H1 (cell line): ENCODE measurements at regions not wholly inside any gene's neighbourhood (a gene's known extent, or its start where the extent isn't known, plus 50 kb on each side); places are given as distances from the start of the nearest gene placed in this dataset.

Experiments
- CTCF ChIA-PET: fragments of 300-600 bp; sonication (Branson Sonifier 250); formaldehyde crosslinking; loops from one replicate; lab custom pipeline; 2021; ENCODE audit not compliant: partially characterized antibody; lab: Charles Lee
- POLR2A ChIA-PET: fragments of 300-600 bp; sonication (Branson Sonifier 250); formaldehyde crosslinking; loops from one replicate; lab custom pipeline; 2021; ENCODE audit warnings: inconsistent platforms; ENCODE audit not compliant: partially characterized antibody; lab: Charles Lee
- DNase-seq, 2 experiments: peaks; one replicate each; pipeline versions ENCODE4 v3.0.0 to v3.0.0-alpha.2; 2010 to 2022; ENCODE audit warnings: low spot score in 2 of 2, low read depth in 1 of 2, mixed read lengths in 1 of 2
- FAIRE-seq: peaks from 2 replicates; lab custom pipeline; 2011; peaks lifted over from hg19 to GRCh38; lab: Jason Lieb, UNC
- H2AFZ ChIP-seq: 2 replicates; pipeline ENCODE4 v1.8.1; 2012; ENCODE audit warnings: low read length, inconsistent platforms
- H2AK5ac ChIP-seq: 2 replicates; pipeline ENCODE4 v1.6.1; 2013; ENCODE audit warnings: low read depth, low read length
- H2BK120ac ChIP-seq: replicated peaks from 2 replicates; pipeline ENCODE3; 2013; ENCODE audit warnings: low read depth, low read length, inconsistent platforms
- H2BK12ac ChIP-seq: 2 replicates; pipeline ENCODE4 v1.6.1; 2013; ENCODE audit warnings: low read depth, low read length
- H2BK15ac ChIP-seq: 2 replicates; pipeline ENCODE4 v1.6.1; 2013; ENCODE audit warnings: low read length
- H2BK20ac ChIP-seq: 2 replicates; pipeline ENCODE4 v1.6.1; 2013; ENCODE audit warnings: low read length
- H2BK5ac ChIP-seq: 2 replicates; pipeline ENCODE4 v1.6.1; 2013; ENCODE audit warnings: low read depth, low read length
- H3K14ac ChIP-seq: 2 replicates; pipeline ENCODE4 v1.6.1; 2013; ENCODE audit warnings: inconsistent platforms; ENCODE audit not compliant: insufficient read length
- H3K18ac ChIP-seq: 2 replicates; pipeline ENCODE4 v1.6.1; 2013; ENCODE audit warnings: low read length; ENCODE audit errors: extremely low read depth
- H3K23ac ChIP-seq: 2 replicates; pipeline ENCODE4 v1.6.1; 2013; ENCODE audit warnings: inconsistent platforms; ENCODE audit not compliant: insufficient read length
- H3K23me2 ChIP-seq: 2 replicates; pipeline ENCODE4 v1.6.1; 2013; ENCODE audit warnings: low read depth, low read length
- H3K27ac ChIP-seq: 2 replicates; pipeline ENCODE4 v1.6.1; 2011; ENCODE audit warnings: low read depth, low read length, inconsistent platforms
- H3K27me3 ChIP-seq, 4 experiments: replicated peaks in 1 of 4; 1 replicate in 1 of 4; 2 replicates in 3 of 4; pipeline versions ENCODE4 v1.6.1 to v1.8.1; 2011 to 2013; ENCODE audit warnings: low read length in 3 of 4, mild to moderate bottlenecking in 3 of 4, inconsistent platforms in 2 of 4, mixed read lengths in 2 of 4, moderate library complexity in 1 of 4; ENCODE audit not compliant: control insufficient read depth in 3 of 4, insufficient read depth in 3 of 4; ENCODE audit errors: extremely low read depth in 1 of 4
- H3K36me3 ChIP-seq, 4 experiments: 2 replicates each; pipeline versions ENCODE4 v1.6.1 to v1.8.1; 2011 to 2013; ENCODE audit warnings: mild to moderate bottlenecking in 4 of 4, low read length in 3 of 4, moderate library complexity in 2 of 4, control low read depth in 1 of 4, inconsistent platforms in 1 of 4; ENCODE audit not compliant: insufficient read depth in 4 of 4, control insufficient read depth in 2 of 4
- H3K4ac ChIP-seq: replicated peaks from 2 replicates; pipeline ENCODE3; 2013; ENCODE audit warnings: low read length, low read depth, mixed read lengths, inconsistent platforms; ENCODE audit not compliant: insufficient read length
- H3K4me1 ChIP-seq, 4 experiments: replicated peaks in 1 of 4; 1 replicate in 1 of 4; 2 replicates in 3 of 4; pipeline versions ENCODE4 v1.6.1 to v1.8.1; 2011 to 2013; ENCODE audit warnings: low read length in 3 of 4, inconsistent platforms in 2 of 4, mixed read lengths in 1 of 4; ENCODE audit not compliant: insufficient read depth in 4 of 4, control insufficient read depth in 3 of 4
- H3K4me2 ChIP-seq, 2 experiments: 2 replicates each; pipeline versions ENCODE4 v1.6.1 to v1.8.1; 2011 to 2013; ENCODE audit warnings: low read depth in 2 of 2, low read length in 2 of 2, control low read depth in 1 of 2, inconsistent platforms in 1 of 2, mild to moderate bottlenecking in 1 of 2; ENCODE audit not compliant: insufficient read depth in 1 of 2
- H3K4me3 ChIP-seq, 4 experiments: fragments of 200-600, 300-600 bp in 1 of 4; sonication (generic), shearing (Covaris generic), sonication (Bioruptor Twin) in 1 of 4; 2 replicates each; pipeline versions ENCODE4 v1.5.1 to v1.8.1; 2011 to 2016; ENCODE audit warnings: low read length in 4 of 4, low read depth in 3 of 4, control low read depth in 2 of 4, inconsistent platforms in 2 of 4, mild to moderate bottlenecking in 2 of 4, mixed read lengths in 1 of 4, moderate library complexity in 1 of 4; ENCODE audit not compliant: insufficient read depth in 2 of 4; ENCODE audit errors: extremely low read depth in 1 of 4
- H3K56ac ChIP-seq: replicated peaks from 2 replicates; pipeline ENCODE3; 2013; ENCODE audit warnings: low read depth, mild to moderate bottlenecking, mixed read lengths, low read length, inconsistent platforms; ENCODE audit not compliant: insufficient read length
- H3K79me1 ChIP-seq: 2 replicates; pipeline ENCODE4 v1.6.1; 2013; ENCODE audit warnings: low read depth, low read length, control low read depth
- H3K79me2 ChIP-seq, 2 experiments: 2 replicates each; pipeline versions ENCODE4 v1.6.1 to v1.8.1; 2012 to 2013; ENCODE audit warnings: low read length in 2 of 2, mild to moderate bottlenecking in 2 of 2, inconsistent platforms in 1 of 2; ENCODE audit not compliant: insufficient read depth in 2 of 2, control insufficient read depth in 1 of 2
- H3K9ac ChIP-seq, 4 experiments: replicated peaks in 1 of 4; 1 replicate in 1 of 4; 2 replicates in 3 of 4; pipeline versions ENCODE4 v1.6.1 to v1.8.1; 2011 to 2013; ENCODE audit warnings: low read depth in 3 of 4, low read length in 3 of 4, control low read depth in 2 of 4, mild to moderate bottlenecking in 2 of 4, moderate library complexity in 2 of 4, inconsistent platforms in 1 of 4; ENCODE audit errors: extremely low read depth in 1 of 4
- H3K9me3 ChIP-seq, 2 experiments: 2 replicates each; pipeline versions ENCODE4 v1.6.1 to v1.8.1; 2012 to 2013; ENCODE audit warnings: mild to moderate bottlenecking in 2 of 2, moderate library complexity in 2 of 2, control low read depth in 1 of 2, inconsistent platforms in 1 of 2, low read depth in 1 of 2, low read length in 1 of 2, mixed read lengths in 1 of 2; ENCODE audit not compliant: insufficient read depth in 2 of 2
- H4K20me1 ChIP-seq, 2 experiments: replicated peaks in 1 of 2; 2 replicates each; pipeline versions ENCODE3 to v1.8.1; 2011 to 2013; ENCODE audit warnings: inconsistent platforms in 2 of 2, low read length in 2 of 2, mild to moderate bottlenecking in 1 of 2; ENCODE audit not compliant: insufficient read depth in 2 of 2, control insufficient read depth in 1 of 2
- H4K5ac ChIP-seq: 2 replicates; pipeline ENCODE4 v1.6.1; 2013; ENCODE audit warnings: low read length, low read depth, mixed read lengths, inconsistent platforms; ENCODE audit not compliant: insufficient read length
- H4K8ac ChIP-seq: 2 replicates; pipeline ENCODE4 v1.8.0; 2013; ENCODE audit warnings: mild to moderate bottlenecking, moderate library complexity, low read length, inconsistent platforms; ENCODE audit not compliant: insufficient read depth; ENCODE audit errors: extremely low read depth
- H4K91ac ChIP-seq: replicated peaks from 2 replicates; pipeline ENCODE3; 2013; ENCODE audit warnings: low read length, mixed read lengths, inconsistent platforms; ENCODE audit not compliant: insufficient read length
- ATF2 ChIP-seq: IDR thresholded peaks from 2 replicates; pipeline ENCODE4 v1.6.1; 2012; ENCODE audit warnings: low read length, inconsistent platforms
- CTCF ChIP-seq, 3 experiments: IDR thresholded peaks; 1 replicate in 2 of 3; 2 replicates in 1 of 3; pipeline versions ENCODE4 v1.5.1 to v1.6.1; 2011; ENCODE audit warnings: low read length in 3 of 3, mild to moderate bottlenecking in 3 of 3, inconsistent platforms in 2 of 3, low read depth in 1 of 3, moderate library complexity in 1 of 3; ENCODE audit not compliant: insufficient read depth in 1 of 3; ENCODE audit errors: control extremely low read depth in 1 of 3
- E2F6 ChIP-seq: IDR thresholded peaks from 2 replicates; pipeline ENCODE4 v1.6.1; 2012; ENCODE audit warnings: inconsistent platforms
- MAFK ChIP-seq: IDR thresholded peaks from 2 replicates; pipeline ENCODE4 v1.6.1; 2012; ENCODE audit warnings: low read depth, mild to moderate bottlenecking, improper control_type of control experiment, low read length
- NANOG ChIP-seq: IDR thresholded peaks from 2 replicates; pipeline ENCODE4 v1.6.1; 2011; ENCODE audit warnings: low read length, low read depth, mild to moderate bottlenecking, inconsistent platforms; ENCODE audit not compliant: insufficient read depth, poor library complexity, severe bottlenecking
- POLR2AphosphoS5 ChIP-seq: IDR thresholded peaks from 2 replicates; pipeline ENCODE4 v1.6.1; 2011; ENCODE audit warnings: low read depth, low read length
- RFX5 ChIP-seq: IDR thresholded peaks from 2 replicates; pipeline ENCODE4 v1.6.1; 2011; ENCODE audit warnings: low read depth, low read length, improper control_type of control experiment, borderline replicate concordance
- SP4 ChIP-seq: IDR thresholded peaks from 2 replicates; pipeline ENCODE4 v1.6.1; 2012; ENCODE audit warnings: low read length, inconsistent platforms
- TBP ChIP-seq: IDR thresholded peaks from 2 replicates; pipeline ENCODE4 v1.6.1; 2011; ENCODE audit warnings: low read depth, low read length, improper control_type of control experiment
- TCF12 ChIP-seq: IDR thresholded peaks from 2 replicates; pipeline ENCODE4 v1.6.1; 2011; ENCODE audit warnings: low read depth, mild to moderate bottlenecking, low read length
- YY1 ChIP-seq: IDR thresholded peaks from 2 replicates; pipeline ENCODE4 v1.6.1; 2011; ENCODE audit warnings: low read depth, mild to moderate bottlenecking, low read length
- WGBS, 2 experiments: shearing (Covaris generic) in 1 of 2; methylation state at CpG; one replicate each; pipeline versions ENCODE4 v1.1.6 to v1.1.7; 2013 to 2015; ENCODE audit warnings: low lambda C conversion rate in 2 of 2, mixed read lengths in 2 of 2, inconsistent platforms in 1 of 2, low coverage in 1 of 2, missing lambda C conversion rate in 1 of 2; ENCODE audit not compliant: insufficient replicate concordance in 2 of 2, insufficient coverage in 1 of 2, insufficient read length in 1 of 2; ENCODE audit errors: extremely low coverage in 1 of 2, missing lambda C conversion rate in 1 of 2; 5-methylcytosine and 5-hydroxymethylcytosine counted together

- H2BK15ac ChIP-seq, result no peak overlapping the region
- DNase-seq, result no peak
- no peaks in the 10 kb centered on the region for H4K20me1 ChIP-seq
- no peak overlapping the region for H3K9ac ChIP-seq
- H4K8ac ChIP-seq, result no peak overlapping the region
- H3K4ac ChIP-seq, result no peak overlapping the region
- H3K23ac ChIP-seq, result no peak overlapping the region
- WGBS, 2 experiments, result 100% methylated on average over 2 of the region's 2 CpGs; no CpG with 5 or more reads in 1 of the 2 experiments
- no peak overlapping the region for H4K91ac ChIP-seq
- no peak overlapping the region for H2AFZ ChIP-seq
- no peak overlapping the region for H2AK5ac ChIP-seq
- H3K4me2 ChIP-seq, result no peak overlapping the region
- H4K5ac ChIP-seq, result no peak overlapping the region
- no peak overlapping the region for H2BK120ac ChIP-seq
- no peak overlapping the region for H3K27ac ChIP-seq
- H3K4me3 ChIP-seq, result no peak overlapping the region
- H3K18ac ChIP-seq, result no peak overlapping the region
- no peak overlapping the region for H3K56ac ChIP-seq
- no peak overlapping the region for H2BK5ac ChIP-seq
- H3K36me3 ChIP-seq, result no peaks in the 10 kb centered on the region
- H3K4me1 ChIP-seq, result no peaks in the 10 kb centered on the region
- H3K23me2 ChIP-seq, result no peaks in the 10 kb centered on the region
- no peak for FAIRE-seq
- no peak overlapping the region for H3K14ac ChIP-seq
- no peaks in the 10 kb centered on the region for H3K79me2 ChIP-seq
- ChIA-PET POLR2A (no interaction called here), CTCF (no interaction called here)
- no peaks in the 10 kb centered on the region for H3K79me1 ChIP-seq
- H2BK20ac ChIP-seq, result no peak overlapping the region
- H2BK12ac ChIP-seq, result no peak overlapping the region
- no peaks in the 10 kb centered on the region for H3K27me3 ChIP-seq
- no peaks in the 10 kb centered on the region for H3K9me3 ChIP-seq
- TF ChIP-seq SP4 (no peak), NANOG (no peak), POLR2AphosphoS5 (no peak), RFX5 (no peak), MAFK (no peak), TCF12 (no peak), CTCF (IDR thresholded peaks at IDR 0.05; ENCODE audit: control extremely low read depth in 1 of 3, insufficient read depth in 1 of 3, low read depth in 1 of 3, low read length in 3 of 3) (no peak), TBP (no peak), ATF2 (no peak), E2F6 (no peak), YY1 (no peak)
Measured at GRCh38 chr11:29075726-29076125, 941.1 kb downstream of the KCNA4 start.
